Stimulated activated CD4-positive, alpha-beta T cell treated with anti-CD3 and anti-CD28 coated beads, Interleukin-1b, Interleukin-23, amount 100 ng/mL, for 4 hours (primary cell): ENCODE measurements at regions not wholly inside any gene's neighbourhood (a gene's known extent, or its start where the extent isn't known, plus 50 kb on each side); places are given as distances from the start of the nearest gene placed in this dataset.
A peak's percentile ranks its signal among the peaks of the same experiment; 100 is the strongest.

Source experiments
- DNase-seq, 2 donors: peaks; one replicate each; pipeline ENCODE4 v3.0.0-alpha.2; 2020; ENCODE audit warnings: low read depth in 2 of 2

DNA sequence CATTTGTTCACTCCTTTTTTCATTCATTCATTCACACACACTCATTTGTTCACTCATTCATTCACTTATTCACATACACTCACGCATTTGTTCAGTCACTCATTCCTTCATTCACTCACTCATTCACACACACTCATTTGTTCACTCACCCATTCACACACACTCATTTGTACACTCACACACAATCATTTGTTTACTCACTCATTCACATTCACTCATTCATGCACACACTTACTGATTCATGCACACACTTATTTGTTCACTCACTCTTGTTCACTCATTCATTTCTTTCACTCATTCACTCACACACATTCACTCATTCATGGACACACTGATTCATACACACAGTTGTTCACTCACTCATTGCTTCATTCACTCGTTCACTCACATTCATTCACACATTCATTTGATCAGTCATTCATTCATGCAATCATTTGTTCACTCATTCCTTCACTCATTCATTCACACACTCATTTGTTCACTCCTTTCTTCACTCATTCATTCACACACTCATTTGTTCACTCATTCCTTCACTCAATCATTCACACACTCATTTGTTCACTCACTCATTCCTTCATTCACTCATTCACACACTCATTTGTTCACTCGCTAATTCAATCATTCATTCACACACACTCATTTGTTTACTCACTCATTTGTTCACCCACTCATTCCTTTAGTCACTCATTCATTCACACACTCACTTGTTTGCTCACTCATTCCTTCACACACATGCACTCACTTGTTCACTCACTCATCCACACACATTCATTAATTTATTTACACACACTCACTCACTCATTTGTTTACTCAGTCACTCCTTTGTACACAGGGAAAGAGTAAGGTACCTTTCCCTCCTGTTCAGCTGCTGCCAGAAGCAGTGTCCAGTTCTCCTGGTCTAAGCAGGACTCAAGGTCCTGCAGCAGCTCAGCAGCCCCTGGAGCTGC, 50.7 kb upstream of the BHLHE23 start:
- DNase-seq, result no peak

DNA sequence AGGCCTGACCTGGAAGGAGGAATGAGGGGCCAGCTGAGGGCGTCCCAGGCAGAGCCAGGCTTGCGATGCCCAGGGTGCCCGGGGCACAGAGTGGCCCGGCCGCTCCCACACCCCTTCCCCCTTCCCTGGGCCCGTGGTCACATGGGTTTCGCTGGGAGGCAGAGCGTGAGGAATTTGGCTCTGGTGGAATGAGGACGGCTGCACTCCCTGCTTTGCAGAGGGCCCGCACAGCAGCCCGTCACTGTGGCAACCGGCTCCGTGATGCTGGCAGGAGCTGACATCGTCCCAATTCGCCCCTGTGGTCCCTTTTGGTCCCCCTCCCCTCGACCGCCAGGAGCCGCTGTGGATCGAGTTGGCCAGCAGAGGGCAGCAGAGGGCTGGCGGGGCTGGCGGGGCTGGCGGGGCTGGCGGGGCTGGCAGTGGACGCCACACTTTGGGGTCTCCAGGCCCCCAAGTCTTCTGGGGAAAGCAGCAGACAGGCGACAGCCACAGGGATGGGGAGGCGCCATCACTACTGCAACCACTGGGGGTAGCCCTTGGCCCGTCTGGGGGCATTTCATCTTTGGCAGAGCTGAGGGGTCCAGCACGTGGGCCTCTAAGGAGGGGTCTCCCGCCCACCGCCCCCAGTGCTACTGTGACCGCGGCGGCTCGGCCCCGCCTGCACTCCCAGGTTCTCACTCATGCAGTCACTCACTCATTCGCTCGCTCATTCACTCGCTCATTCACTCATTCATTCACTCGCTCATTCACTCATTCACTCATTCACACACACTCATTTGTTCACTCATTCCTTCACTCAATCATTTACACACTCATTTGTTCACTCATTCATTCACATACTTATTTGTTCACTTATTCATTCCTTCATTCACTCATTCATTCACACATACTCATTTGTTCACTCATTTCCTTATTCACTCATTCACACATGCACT, 49.7 kb upstream of the BHLHE23 start:
- DNase-seq, result peak in 1 of 2 donors; percentile 38
